H1 (cell line): ENCODE measurements at regions not wholly inside any gene's neighbourhood (a gene's known extent, or its start where the extent isn't known, plus 50 kb on each side); places are given as distances from the start of the nearest gene placed in this dataset.

ENCODE experiments used
- CTCF ChIA-PET: fragments of 300-600 bp; sonication (Branson Sonifier 250); formaldehyde crosslinking; loops from one replicate; lab custom pipeline; 2021; ENCODE audit not compliant: partially characterized antibody; lab: Charles Lee
- POLR2A ChIA-PET: fragments of 300-600 bp; sonication (Branson Sonifier 250); formaldehyde crosslinking; loops from one replicate; lab custom pipeline; 2021; ENCODE audit warnings: inconsistent platforms; ENCODE audit not compliant: partially characterized antibody; lab: Charles Lee
- DNase-seq, 2 experiments: peaks; one replicate each; pipeline versions ENCODE4 v3.0.0 to v3.0.0-alpha.2; 2010 to 2022; ENCODE audit warnings: low spot score in 2 of 2, low read depth in 1 of 2, mixed read lengths in 1 of 2
- FAIRE-seq: peaks from 2 replicates; lab custom pipeline; 2011; peaks lifted over from hg19 to GRCh38; lab: Jason Lieb, UNC
- H2AFZ ChIP-seq: 2 replicates; pipeline ENCODE4 v1.8.1; 2012; ENCODE audit warnings: low read length, inconsistent platforms
- H2AK5ac ChIP-seq: 2 replicates; pipeline ENCODE4 v1.6.1; 2013; ENCODE audit warnings: low read depth, low read length
- H2BK120ac ChIP-seq: replicated peaks from 2 replicates; pipeline ENCODE3; 2013; ENCODE audit warnings: low read depth, low read length, inconsistent platforms
- H2BK12ac ChIP-seq: 2 replicates; pipeline ENCODE4 v1.6.1; 2013; ENCODE audit warnings: low read depth, low read length
- H2BK15ac ChIP-seq: 2 replicates; pipeline ENCODE4 v1.6.1; 2013; ENCODE audit warnings: low read length
- H2BK20ac ChIP-seq: 2 replicates; pipeline ENCODE4 v1.6.1; 2013; ENCODE audit warnings: low read length
- H2BK5ac ChIP-seq: 2 replicates; pipeline ENCODE4 v1.6.1; 2013; ENCODE audit warnings: low read depth, low read length
- H3K14ac ChIP-seq: 2 replicates; pipeline ENCODE4 v1.6.1; 2013; ENCODE audit warnings: inconsistent platforms; ENCODE audit not compliant: insufficient read length
- H3K18ac ChIP-seq: 2 replicates; pipeline ENCODE4 v1.6.1; 2013; ENCODE audit warnings: low read length; ENCODE audit errors: extremely low read depth
- H3K23ac ChIP-seq: 2 replicates; pipeline ENCODE4 v1.6.1; 2013; ENCODE audit warnings: inconsistent platforms; ENCODE audit not compliant: insufficient read length
- H3K23me2 ChIP-seq: 2 replicates; pipeline ENCODE4 v1.6.1; 2013; ENCODE audit warnings: low read depth, low read length
- H3K27ac ChIP-seq: 2 replicates; pipeline ENCODE4 v1.6.1; 2011; ENCODE audit warnings: low read depth, low read length, inconsistent platforms
- H3K27me3 ChIP-seq, 4 experiments: replicated peaks in 1 of 4; 1 replicate in 1 of 4; 2 replicates in 3 of 4; pipeline versions ENCODE4 v1.6.1 to v1.8.1; 2011 to 2013; ENCODE audit warnings: low read length in 3 of 4, mild to moderate bottlenecking in 3 of 4, inconsistent platforms in 2 of 4, mixed read lengths in 2 of 4, moderate library complexity in 1 of 4; ENCODE audit not compliant: control insufficient read depth in 3 of 4, insufficient read depth in 3 of 4; ENCODE audit errors: extremely low read depth in 1 of 4
- H3K36me3 ChIP-seq, 4 experiments: 2 replicates each; pipeline versions ENCODE4 v1.6.1 to v1.8.1; 2011 to 2013; ENCODE audit warnings: mild to moderate bottlenecking in 4 of 4, low read length in 3 of 4, moderate library complexity in 2 of 4, control low read depth in 1 of 4, inconsistent platforms in 1 of 4; ENCODE audit not compliant: insufficient read depth in 4 of 4, control insufficient read depth in 2 of 4
- H3K4ac ChIP-seq: replicated peaks from 2 replicates; pipeline ENCODE3; 2013; ENCODE audit warnings: low read length, low read depth, mixed read lengths, inconsistent platforms; ENCODE audit not compliant: insufficient read length
- H3K4me1 ChIP-seq, 4 experiments: replicated peaks in 1 of 4; 1 replicate in 1 of 4; 2 replicates in 3 of 4; pipeline versions ENCODE4 v1.6.1 to v1.8.1; 2011 to 2013; ENCODE audit warnings: low read length in 3 of 4, inconsistent platforms in 2 of 4, mixed read lengths in 1 of 4; ENCODE audit not compliant: insufficient read depth in 4 of 4, control insufficient read depth in 3 of 4
- H3K4me2 ChIP-seq, 2 experiments: 2 replicates each; pipeline versions ENCODE4 v1.6.1 to v1.8.1; 2011 to 2013; ENCODE audit warnings: low read depth in 2 of 2, low read length in 2 of 2, control low read depth in 1 of 2, inconsistent platforms in 1 of 2, mild to moderate bottlenecking in 1 of 2; ENCODE audit not compliant: insufficient read depth in 1 of 2
- H3K4me3 ChIP-seq, 4 experiments: fragments of 200-600, 300-600 bp in 1 of 4; sonication (generic), shearing (Covaris generic), sonication (Bioruptor Twin) in 1 of 4; 2 replicates each; pipeline versions ENCODE4 v1.5.1 to v1.8.1; 2011 to 2016; ENCODE audit warnings: low read length in 4 of 4, low read depth in 3 of 4, control low read depth in 2 of 4, inconsistent platforms in 2 of 4, mild to moderate bottlenecking in 2 of 4, mixed read lengths in 1 of 4, moderate library complexity in 1 of 4; ENCODE audit not compliant: insufficient read depth in 2 of 4; ENCODE audit errors: extremely low read depth in 1 of 4
- H3K56ac ChIP-seq: replicated peaks from 2 replicates; pipeline ENCODE3; 2013; ENCODE audit warnings: low read depth, mild to moderate bottlenecking, mixed read lengths, low read length, inconsistent platforms; ENCODE audit not compliant: insufficient read length
- H3K79me1 ChIP-seq: 2 replicates; pipeline ENCODE4 v1.6.1; 2013; ENCODE audit warnings: low read depth, low read length, control low read depth
- H3K79me2 ChIP-seq, 2 experiments: 2 replicates each; pipeline versions ENCODE4 v1.6.1 to v1.8.1; 2012 to 2013; ENCODE audit warnings: low read length in 2 of 2, mild to moderate bottlenecking in 2 of 2, inconsistent platforms in 1 of 2; ENCODE audit not compliant: insufficient read depth in 2 of 2, control insufficient read depth in 1 of 2
- H3K9ac ChIP-seq, 4 experiments: replicated peaks in 1 of 4; 1 replicate in 1 of 4; 2 replicates in 3 of 4; pipeline versions ENCODE4 v1.6.1 to v1.8.1; 2011 to 2013; ENCODE audit warnings: low read depth in 3 of 4, low read length in 3 of 4, control low read depth in 2 of 4, mild to moderate bottlenecking in 2 of 4, moderate library complexity in 2 of 4, inconsistent platforms in 1 of 4; ENCODE audit errors: extremely low read depth in 1 of 4
- H3K9me3 ChIP-seq, 2 experiments: 2 replicates each; pipeline versions ENCODE4 v1.6.1 to v1.8.1; 2012 to 2013; ENCODE audit warnings: mild to moderate bottlenecking in 2 of 2, moderate library complexity in 2 of 2, control low read depth in 1 of 2, inconsistent platforms in 1 of 2, low read depth in 1 of 2, low read length in 1 of 2, mixed read lengths in 1 of 2; ENCODE audit not compliant: insufficient read depth in 2 of 2
- H4K20me1 ChIP-seq, 2 experiments: replicated peaks in 1 of 2; 2 replicates each; pipeline versions ENCODE3 to v1.8.1; 2011 to 2013; ENCODE audit warnings: inconsistent platforms in 2 of 2, low read length in 2 of 2, mild to moderate bottlenecking in 1 of 2; ENCODE audit not compliant: insufficient read depth in 2 of 2, control insufficient read depth in 1 of 2
- H4K5ac ChIP-seq: 2 replicates; pipeline ENCODE4 v1.6.1; 2013; ENCODE audit warnings: low read length, low read depth, mixed read lengths, inconsistent platforms; ENCODE audit not compliant: insufficient read length
- H4K8ac ChIP-seq: 2 replicates; pipeline ENCODE4 v1.8.0; 2013; ENCODE audit warnings: mild to moderate bottlenecking, moderate library complexity, low read length, inconsistent platforms; ENCODE audit not compliant: insufficient read depth; ENCODE audit errors: extremely low read depth
- H4K91ac ChIP-seq: replicated peaks from 2 replicates; pipeline ENCODE3; 2013; ENCODE audit warnings: low read length, mixed read lengths, inconsistent platforms; ENCODE audit not compliant: insufficient read length
- BACH1 ChIP-seq: IDR thresholded peaks from 2 replicates; pipeline ENCODE4 v1.6.1; 2012; ENCODE audit warnings: low read length, improper control_type of control experiment
- FOSL1 ChIP-seq: IDR thresholded peaks from 2 replicates; pipeline ENCODE4 v1.6.1; 2011; ENCODE audit warnings: mild to moderate bottlenecking, low read depth, low read length, moderate library complexity; ENCODE audit not compliant: insufficient read depth
- WGBS, 2 experiments: shearing (Covaris generic) in 1 of 2; methylation state at CpG; one replicate each; pipeline versions ENCODE4 v1.1.6 to v1.1.7; 2013 to 2015; ENCODE audit warnings: low lambda C conversion rate in 2 of 2, mixed read lengths in 2 of 2, inconsistent platforms in 1 of 2, low coverage in 1 of 2, missing lambda C conversion rate in 1 of 2; ENCODE audit not compliant: insufficient replicate concordance in 2 of 2, insufficient coverage in 1 of 2, insufficient read length in 1 of 2; ENCODE audit errors: extremely low coverage in 1 of 2, missing lambda C conversion rate in 1 of 2; 5-methylcytosine and 5-hydroxymethylcytosine counted together

DNA sequence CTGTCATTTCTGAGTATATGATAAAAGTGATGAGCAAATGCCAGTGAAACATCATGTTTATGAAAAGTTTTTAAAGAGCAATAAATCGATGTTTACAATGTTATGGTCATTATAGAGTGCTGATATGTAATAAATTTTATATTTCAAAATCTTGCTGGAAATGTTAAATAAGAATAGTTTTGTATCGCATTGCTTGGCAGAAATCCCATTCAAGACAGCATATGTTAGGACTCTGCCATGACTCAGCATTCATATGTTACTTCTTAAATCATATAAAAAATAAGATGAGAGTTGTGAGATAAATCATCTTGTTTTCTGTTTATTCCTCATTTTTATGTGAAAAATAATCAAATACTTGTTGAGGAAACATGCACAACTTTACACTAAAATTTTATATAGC lies 949.9 kb upstream of the NRXN1 start:
- Histone ChIP-seq H3K14ac (no peak overlapping the region), H2BK120ac (no peak overlapping the region), H3K23ac (no peak overlapping the region), H2AFZ (no peak overlapping the region), H2BK20ac (no peak overlapping the region), H4K5ac (no peak overlapping the region), H3K4me2 (no peak overlapping the region), H3K56ac (no peak overlapping the region), H3K18ac (no peak overlapping the region)
- CTCF ChIA-PET, result no interaction called here
- no peak for FAIRE-seq
- POLR2A ChIA-PET, result no interaction called here
- 88% methylated on average over 2 of the region's 2 CpGs; no CpG with 5 or more reads in 1 of the 2 experiments for WGBS, 2 experiments
- 0 out of 2 replicates have a peak, but pooled peaks have one; percentile 27 for TF ChIP-seq BACH1
- no peak for TF ChIP-seq FOSL1
- TF ChIP-seq, all 59 proteins: peak for 1
- H2BK12ac ChIP-seq, result no peak overlapping the region
- no peak overlapping the region for H4K8ac ChIP-seq
- no peaks in the 10 kb centered on the region for H3K79me1 ChIP-seq
- H3K23me2 ChIP-seq, result no peaks in the 10 kb centered on the region
- no peaks in the 10 kb centered on the region for H3K4me1 ChIP-seq
- no peaks in the 10 kb centered on the region for H3K9me3 ChIP-seq
- no peak overlapping the region for H3K4me3 ChIP-seq
- H3K4ac ChIP-seq, result no peak overlapping the region
- no peak overlapping the region for H3K9ac ChIP-seq
- H3K36me3 ChIP-seq, result no peaks in the 10 kb centered on the region
- no peak overlapping the region for H2AK5ac ChIP-seq
- no peaks in the 10 kb centered on the region for H3K27me3 ChIP-seq
- no peaks in the 10 kb centered on the region for H4K20me1 ChIP-seq
- no peak overlapping the region for H2BK5ac ChIP-seq
- H3K79me2 ChIP-seq, result no peaks in the 10 kb centered on the region
- DNase-seq, result no peak
- no peak overlapping the region for H4K91ac ChIP-seq
- no peak overlapping the region for H3K27ac ChIP-seq
- H2BK15ac ChIP-seq, result no peak overlapping the region
